ENCODE measurements at regions not wholly inside any gene's neighbourhood (a gene's known extent, or its start where the extent isn't known, plus 50 kb on each side); places are given as distances from the start of the nearest gene placed in this dataset.

- no peaks in the 10 kb centered on the region for H3K4me1 Mint-ChIP-seq
- no peaks in the 10 kb centered on the region for H3K9me3 Mint-ChIP-seq
- H3K27me3 Mint-ChIP-seq: peaks cover 2% of the 10 kb centered on the region
- no peak overlapping the region for H3K27ac Mint-ChIP-seq
- no peak for ATAC-seq (replicated peaks)
- H3K36me3 Mint-ChIP-seq (ENCODE audit: low read depth): no peaks in the 10 kb centered on the region
- no peak overlapping the region for H3K4me3 Mint-ChIP-seq
These were observed 58.4 kb downstream of the HMHB1 start for GRCh38 chr5:143870362-143870761.

- Mint-ChIP-seq H3K4me1 (no peaks in the 10 kb centered on the region), H3K27ac (no peak overlapping the region), H3K9me3 (no peaks in the 10 kb centered on the region), H3K27me3 (peaks cover 2% of the 10 kb centered on the region), H3K36me3 (ENCODE audit: low read depth) (no peaks in the 10 kb centered on the region), H3K4me3 (no peak overlapping the region)
- ATAC-seq (replicated peaks): no peak
These were observed 59.1 kb downstream of the HMHB1 start for GRCh38 chr5:143870871-143871632.

- no peak for ATAC-seq (replicated peaks)
- Mint-ChIP-seq H3K4me1 (no peaks in the 10 kb centered on the region), H3K36me3 (ENCODE audit: low read depth) (no peaks in the 10 kb centered on the region), H3K4me3 (no peak overlapping the region), H3K27ac (no peak overlapping the region), H3K27me3 (peaks cover 2% of the 10 kb centered on the region), H3K9me3 (no peaks in the 10 kb centered on the region)
These were observed 59.7 kb downstream of the HMHB1 start for GRCh38 chr5:143871672-143872071.

- no peak for ATAC-seq (replicated peaks)
- Mint-ChIP-seq H3K4me3 (no peak overlapping the region), H3K27ac (no peak overlapping the region), H3K36me3 (ENCODE audit: low read depth) (no peaks in the 10 kb centered on the region), H3K9me3 (no peaks in the 10 kb centered on the region), H3K4me1 (no peaks in the 10 kb centered on the region), H3K27me3 (peaks cover 2% of the 10 kb centered on the region)
These were observed 62.4 kb downstream of the HMHB1 start for GRCh38 chr5:143874312-143874711.

- no peaks in the 10 kb centered on the region for H3K36me3 Mint-ChIP-seq (ENCODE audit: low read depth)
- H3K4me1 Mint-ChIP-seq: no peaks in the 10 kb centered on the region
- no peaks in the 10 kb centered on the region for H3K27me3 Mint-ChIP-seq
- ATAC-seq (replicated peaks): no peak
- no peaks in the 10 kb centered on the region for H3K9me3 Mint-ChIP-seq
- no peak overlapping the region for H3K4me3 Mint-ChIP-seq
- H3K27ac Mint-ChIP-seq: no peak overlapping the region
These were observed 65.2 kb downstream of the HMHB1 start for GRCh38 chr5:143877196-143877595.

- no peak overlapping the region for H3K4me3 Mint-ChIP-seq
- no peak overlapping the region for H3K27ac Mint-ChIP-seq
- H3K36me3 Mint-ChIP-seq (ENCODE audit: low read depth): no peaks in the 10 kb centered on the region
- no peak for ATAC-seq (replicated peaks)
- no peaks in the 10 kb centered on the region for H3K4me1 Mint-ChIP-seq
- H3K9me3 Mint-ChIP-seq: no peaks in the 10 kb centered on the region
- H3K27me3 Mint-ChIP-seq: no peaks in the 10 kb centered on the region
These were observed 66.5 kb downstream of the HMHB1 start for GRCh38 chr5:143878430-143878829.

GRCh38 chr5:143879646-143880045 lies 67.7 kb downstream of the HMHB1 start:
- Mint-ChIP-seq H3K9me3 (no peaks in the 10 kb centered on the region), H3K27ac (no peak overlapping the region), H3K4me1 (no peaks in the 10 kb centered on the region), H3K36me3 (ENCODE audit: low read depth) (no peaks in the 10 kb centered on the region), H3K4me3 (no peak overlapping the region), H3K27me3 (no peaks in the 10 kb centered on the region)
- no peak for ATAC-seq (replicated peaks)

GRCh38 chr5:143880178-143880577 lies 68.2 kb downstream of the HMHB1 start:
- H3K4me3 Mint-ChIP-seq: no peak overlapping the region
- no peaks in the 10 kb centered on the region for H3K4me1 Mint-ChIP-seq
- no peaks in the 10 kb centered on the region for H3K27me3 Mint-ChIP-seq
- H3K27ac Mint-ChIP-seq: no peak overlapping the region
- no peaks in the 10 kb centered on the region for H3K36me3 Mint-ChIP-seq (ENCODE audit: low read depth)
- no peaks in the 10 kb centered on the region for H3K9me3 Mint-ChIP-seq
- ATAC-seq (replicated peaks): no peak

- no peaks in the 10 kb centered on the region for H3K9me3 Mint-ChIP-seq
- no peaks in the 10 kb centered on the region for H3K36me3 Mint-ChIP-seq (ENCODE audit: low read depth)
- no peak overlapping the region for H3K4me3 Mint-ChIP-seq
- H3K4me1 Mint-ChIP-seq: no peaks in the 10 kb centered on the region
- H3K27ac Mint-ChIP-seq: no peak overlapping the region
- no peaks in the 10 kb centered on the region for H3K27me3 Mint-ChIP-seq
- ATAC-seq (replicated peaks): no peak
These were observed 70.6 kb downstream of the HMHB1 start for GRCh38 chr5:143882520-143882919.

GRCh38 chr5:143886096-143886495 lies 74.1 kb downstream of the HMHB1 start:
- no peak for ATAC-seq (replicated peaks)
- no peaks in the 10 kb centered on the region for H3K9me3 Mint-ChIP-seq
- H3K4me1 Mint-ChIP-seq: no peaks in the 10 kb centered on the region
- H3K4me3 Mint-ChIP-seq: no peak overlapping the region
- no peaks in the 10 kb centered on the region for H3K27me3 Mint-ChIP-seq
- H3K27ac Mint-ChIP-seq: no peak overlapping the region
- H3K36me3 Mint-ChIP-seq (ENCODE audit: low read depth): no peaks in the 10 kb centered on the region

- ATAC-seq (replicated peaks): no peak
- H3K4me1 Mint-ChIP-seq: no peaks in the 10 kb centered on the region
- H3K9me3 Mint-ChIP-seq: no peaks in the 10 kb centered on the region
- H3K4me3 Mint-ChIP-seq: no peak overlapping the region
- H3K36me3 Mint-ChIP-seq (ENCODE audit: low read depth): no peaks in the 10 kb centered on the region
- H3K27ac Mint-ChIP-seq: no peak overlapping the region
- peaks cover 3% of the 10 kb centered on the region for H3K27me3 Mint-ChIP-seq
These were observed 75.0 kb downstream of the HMHB1 start for GRCh38 chr5:143886651-143887638.

- H3K27me3 Mint-ChIP-seq: peaks cover 3% of the 10 kb centered on the region
- ATAC-seq (replicated peaks): no peak
- H3K9me3 Mint-ChIP-seq: no peaks in the 10 kb centered on the region
- no peak overlapping the region for H3K27ac Mint-ChIP-seq
- no peak overlapping the region for H3K4me3 Mint-ChIP-seq
- H3K36me3 Mint-ChIP-seq (ENCODE audit: low read depth): no peaks in the 10 kb centered on the region
- no peaks in the 10 kb centered on the region for H3K4me1 Mint-ChIP-seq
These were observed 76.1 kb downstream of the HMHB1 start for GRCh38 chr5:143887903-143888665.

GRCh38 chr5:143888912-143889311 lies 77.0 kb downstream of the HMHB1 start:
- Mint-ChIP-seq H3K27me3 (peaks cover 3% of the 10 kb centered on the region), H3K27ac (no peak overlapping the region), H3K36me3 (ENCODE audit: low read depth) (no peaks in the 10 kb centered on the region), H3K9me3 (no peaks in the 10 kb centered on the region), H3K4me1 (no peaks in the 10 kb centered on the region), H3K4me3 (no peak overlapping the region)
- ATAC-seq (replicated peaks): no peak

- Mint-ChIP-seq H3K4me1 (no peaks in the 10 kb centered on the region), H3K4me3 (no peak overlapping the region), H3K9me3 (no peaks in the 10 kb centered on the region), H3K27me3 (peaks cover 3% of the 10 kb centered on the region), H3K36me3 (ENCODE audit: low read depth) (no peaks in the 10 kb centered on the region), H3K27ac (no peak overlapping the region)
- no peak for ATAC-seq (replicated peaks)
These were observed 78.0 kb downstream of the HMHB1 start for GRCh38 chr5:143889986-143890385.

All from activated T-helper 17 cell treated with anti-CD3 and anti-CD28 coated beads, Interleukin-2, amount 50 U/mL, for 72 hours (primary cell).